Neural progenitor cell (in vitro differentiated cells): ENCODE measurements at regions not wholly inside any gene's neighbourhood (a gene's known extent, or its start where the extent isn't known, plus 50 kb on each side); places are given as distances from the start of the nearest gene placed in this dataset.
"Not testable (repeated sequence)": the region's sequence is repeated elsewhere in the genome, so short reads cannot be mapped to it uniquely, and the experiment has no call there.

Experiments
- DNase-seq: peaks from one replicate; pipeline ENCODE4 v3.0.0-alpha.2; 2016; ENCODE audit warnings: low spot score
- H2AFZ ChIP-seq: fragments of 200-600 bp; sonication (generic); replicated peaks from 2 replicates; pipeline ENCODE4 v1.6.1; 2016; ENCODE audit warnings: antibody characterized with exemption
- H3F3A ChIP-seq: fragments of 200-600 bp; sonication (generic); 2 replicates; pipeline ENCODE4 v1.6.1; 2016; ENCODE audit warnings: antibody characterized with exemption, low read depth
- H3K27ac ChIP-seq: fragments of 200-600 bp; sonication (generic); 2 replicates; pipeline ENCODE4 v1.5.1; 2016; ENCODE audit warnings: mild to moderate bottlenecking
- H3K27me3 ChIP-seq: fragments of 200-600 bp; sonication (generic); 2 replicates; pipeline ENCODE4 v1.6.1; 2016; ENCODE audit warnings: mild to moderate bottlenecking, moderate library complexity
- H3K36me3 ChIP-seq: fragments of 200-600 bp; sonication (generic); 2 replicates; pipeline ENCODE4 v1.5.1; 2016
- H3K4me1 ChIP-seq: fragments of 200-600 bp; sonication (generic); 2 replicates; pipeline ENCODE4 v1.6.1; 2016; ENCODE audit warnings: mixed run types
- H3K4me2 ChIP-seq: fragments of 200-600 bp; sonication (generic); 2 replicates; pipeline ENCODE4 v1.6.1; 2016
- H3K4me3 ChIP-seq: fragments of 200-600 bp; sonication (generic); 2 replicates; pipeline ENCODE4 v1.5.1; 2016
- H3K79me2 ChIP-seq: fragments of 200-600 bp; sonication (generic); 2 replicates; pipeline ENCODE4 v1.6.1; 2016; ENCODE audit warnings: low read depth
- H3K9ac ChIP-seq: fragments of 200-600 bp; sonication (generic); 2 replicates; pipeline ENCODE4 v1.6.1; 2016
- H3K9me3 ChIP-seq: fragments of 200-600 bp; sonication (generic); 2 replicates; pipeline ENCODE4 v1.5.1; 2016; ENCODE audit warnings: low read depth
- H4K20me1 ChIP-seq: fragments of 200-600 bp; sonication (generic); 2 replicates; pipeline ENCODE4 v1.6.1; 2016; ENCODE audit warnings: low read depth
- H3K27ac Mint-ChIP-seq: 3 replicates; pipeline ENCODE4 v1.8.0; 2021; ENCODE audit warnings: mixed read lengths
- H3K27me3 Mint-ChIP-seq: 2 replicates; pipeline ENCODE4 v1.8.0; 2022; ENCODE audit warnings: low read depth, mild to moderate bottlenecking, inconsistent platforms, moderate library complexity, mixed read lengths; ENCODE audit not compliant: insufficient read depth
- H3K36me3 Mint-ChIP-seq: 3 replicates; pipeline ENCODE4 v1.8.0; 2021; ENCODE audit warnings: mixed read lengths
- H3K4me1 Mint-ChIP-seq: 3 replicates; pipeline ENCODE4 v1.8.0; 2021; ENCODE audit warnings: mixed read lengths
- H3K4me3 Mint-ChIP-seq: 3 replicates; pipeline ENCODE4 v1.8.0; 2021; ENCODE audit warnings: mild to moderate bottlenecking, moderate library complexity, mixed read lengths
- H3K9me3 Mint-ChIP-seq: 3 replicates; pipeline ENCODE4 v1.8.0; 2020; ENCODE audit warnings: mixed read lengths
- EZH2 ChIP-seq: fragments of 200-600 bp; sonication (generic); IDR thresholded peaks from 2 replicates; pipeline ENCODE4 v1.6.1; 2017; ENCODE audit warnings: antibody characterized with exemption, mild to moderate bottlenecking, moderate library complexity
- EZH2phosphoT487 ChIP-seq: fragments of 200-600 bp; sonication (generic); IDR thresholded peaks from 2 replicates; pipeline ENCODE4 v1.6.1; 2017; ENCODE audit warnings: antibody characterized with exemption
- TF ChIP-seq, protein P1 (sequence below): fragments of 200-600 bp; sonication (generic); IDR thresholded peaks from 2 replicates; pipeline ENCODE4 v1.5.1; 2017; ENCODE audit warnings: antibody characterized with exemption, mild to moderate bottlenecking

- no peak overlapping the region for H3K4me2 ChIP-seq
- H3K4me3 Mint-ChIP-seq, result no peak overlapping the region
Observed at GRCh38 chr10:114751856-114752255, 69.7 kb upstream of the FHIP2A start.

GRCh38 chr10:114752570-114752969 lies 69.0 kb upstream of the FHIP2A start:
- not testable (repeated sequence) for H3K4me2 ChIP-seq, H4K20me1 ChIP-seq, H3K36me3 Mint-ChIP-seq, H3K4me3 ChIP-seq, H3K9me3 ChIP-seq, H2AFZ ChIP-seq, H3K4me1 Mint-ChIP-seq, H3K27me3 Mint-ChIP-seq, H3K9ac ChIP-seq, H3K27me3 ChIP-seq, H3K27ac Mint-ChIP-seq, H3K79me2 ChIP-seq, H3K36me3 ChIP-seq, DNase-seq, H3K9me3 Mint-ChIP-seq, H3K4me1 ChIP-seq, H3K27ac ChIP-seq, H3F3A ChIP-seq, H3K4me3 Mint-ChIP-seq

More at GRCh38 chr10:114751856-114752255, 69.7 kb upstream of the FHIP2A start:
- Histone ChIP-seq H3K79me2 (no peaks in the 10 kb centered on the region), H3K27ac (no peak overlapping the region), H3K27me3 (no peaks in the 10 kb centered on the region), H3K9ac (no peak overlapping the region), H3K4me1 (no peaks in the 10 kb centered on the region), H4K20me1 (no peaks in the 10 kb centered on the region), H3K9me3 (no peaks in the 10 kb centered on the region), H3F3A (no peaks in the 10 kb centered on the region), H3K36me3 (no peaks in the 10 kb centered on the region), H2AFZ (no peak overlapping the region), H3K4me3 (no peak overlapping the region)
- Mint-ChIP-seq H3K9me3 (peaks cover 2% of the 10 kb centered on the region), H3K4me1 (peaks cover 3% of the 10 kb centered on the region), H3K27ac (no peak overlapping the region), H3K27me3 (peaks cover 4% of the 10 kb centered on the region), H3K36me3 (no peaks in the 10 kb centered on the region)
- no peak for DNase-seq
- TF ChIP-seq EZH2, result no peak
- TF ChIP-seq EZH2phosphoT487, result no peak
- TF ChIP-seq, protein P1, sequence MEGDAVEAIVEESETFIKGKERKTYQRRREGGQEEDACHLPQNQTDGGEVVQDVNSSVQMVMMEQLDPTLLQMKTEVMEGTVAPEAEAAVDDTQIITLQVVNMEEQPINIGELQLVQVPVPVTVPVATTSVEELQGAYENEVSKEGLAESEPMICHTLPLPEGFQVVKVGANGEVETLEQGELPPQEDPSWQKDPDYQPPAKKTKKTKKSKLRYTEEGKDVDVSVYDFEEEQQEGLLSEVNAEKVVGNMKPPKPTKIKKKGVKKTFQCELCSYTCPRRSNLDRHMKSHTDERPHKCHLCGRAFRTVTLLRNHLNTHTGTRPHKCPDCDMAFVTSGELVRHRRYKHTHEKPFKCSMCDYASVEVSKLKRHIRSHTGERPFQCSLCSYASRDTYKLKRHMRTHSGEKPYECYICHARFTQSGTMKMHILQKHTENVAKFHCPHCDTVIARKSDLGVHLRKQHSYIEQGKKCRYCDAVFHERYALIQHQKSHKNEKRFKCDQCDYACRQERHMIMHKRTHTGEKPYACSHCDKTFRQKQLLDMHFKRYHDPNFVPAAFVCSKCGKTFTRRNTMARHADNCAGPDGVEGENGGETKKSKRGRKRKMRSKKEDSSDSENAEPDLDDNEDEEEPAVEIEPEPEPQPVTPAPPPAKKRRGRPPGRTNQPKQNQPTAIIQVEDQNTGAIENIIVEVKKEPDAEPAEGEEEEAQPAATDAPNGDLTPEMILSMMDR, result no peak

DNA sequence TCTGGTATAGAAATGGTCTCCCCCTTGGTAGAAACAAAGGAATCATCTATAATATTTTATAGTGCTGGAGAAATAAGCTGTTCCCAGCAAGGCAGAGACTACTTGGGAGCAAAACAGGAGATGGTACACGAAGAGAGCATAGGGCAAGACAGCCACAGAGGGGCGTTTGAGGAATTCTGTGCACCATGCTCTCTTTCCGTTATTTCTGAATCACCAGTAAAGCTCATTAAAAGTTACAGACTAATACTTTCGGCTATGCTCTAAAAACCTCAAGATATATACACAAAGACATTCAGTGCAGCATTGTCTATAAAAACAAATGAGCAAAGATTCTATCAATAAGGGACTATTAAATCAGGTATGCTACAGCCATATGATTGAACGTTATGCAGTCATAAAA lies 68.5 kb upstream of the FHIP2A start:
- Mint-ChIP-seq H3K4me3 (no peak overlapping the region), H3K27ac (no peak overlapping the region), H3K4me1 (peaks cover 3% of the 10 kb centered on the region), H3K36me3 (no peaks in the 10 kb centered on the region), H3K9me3 (peaks cover 2% of the 10 kb centered on the region), H3K27me3 (peaks cover 4% of the 10 kb centered on the region)
- Histone ChIP-seq H3F3A (no peaks in the 10 kb centered on the region), H3K9ac (no peak overlapping the region), H2AFZ (no peak overlapping the region), H3K4me1 (peaks cover 3% of the 10 kb centered on the region), H4K20me1 (no peaks in the 10 kb centered on the region), H3K27me3 (no peaks in the 10 kb centered on the region), H3K27ac (no peak overlapping the region), H3K4me3 (no peak overlapping the region), H3K79me2 (no peaks in the 10 kb centered on the region), H3K9me3 (no peaks in the 10 kb centered on the region), H3K4me2 (no peak overlapping the region), H3K36me3 (no peaks in the 10 kb centered on the region)
- TF ChIP-seq EZH2phosphoT487, result no peak
- TF ChIP-seq, protein P1, result no peak
- TF ChIP-seq EZH2, result no peak
- no peak for DNase-seq

GRCh38 chr10:114754445-114755320 lies 66.9 kb upstream of the FHIP2A start:
- no peak overlapping the region for H3K4me2 ChIP-seq
- Mint-ChIP-seq H3K4me1 (peaks cover 3% of the 10 kb centered on the region), H3K4me3 (no peak overlapping the region), H3K36me3 (no peaks in the 10 kb centered on the region), H3K9me3 (peaks cover 2% of the 10 kb centered on the region), H3K27ac (no peak overlapping the region), H3K27me3 (peaks cover 4% of the 10 kb centered on the region)
- no peaks in the 10 kb centered on the region for H4K20me1 ChIP-seq
- H3K36me3 ChIP-seq, result no peaks in the 10 kb centered on the region
- DNase-seq, result no peak
- no peaks in the 10 kb centered on the region for H3K9me3 ChIP-seq
- H3K27me3 ChIP-seq, result no peaks in the 10 kb centered on the region
- TF ChIP-seq EZH2phosphoT487, result no peak
- TF ChIP-seq, protein P1, result no peak
- no peak for TF ChIP-seq EZH2
- no peaks in the 10 kb centered on the region for H3K79me2 ChIP-seq
- H3F3A ChIP-seq, result no peaks in the 10 kb centered on the region
- no peak overlapping the region for H3K9ac ChIP-seq
- H3K4me1 ChIP-seq, result peaks cover 12% of the 10 kb centered on the region
- no peak overlapping the region for H2AFZ ChIP-seq
- no peak overlapping the region for H3K4me3 ChIP-seq
- H3K27ac ChIP-seq, result no peak overlapping the region
